ENCODE measurements at regions not wholly inside any gene's neighbourhood (a gene's known extent, or its start where the extent isn't known, plus 50 kb on each side); places are given as distances from the start of the nearest gene placed in this dataset.

GRCh38 chrX:150256297-150256650, 106.8 kb upstream of the MAMLD1 start:
- TF ChIP-seq EP300 (IDR thresholded peaks at IDR 0.05; ENCODE audit: borderline replicate concordance) (no peak), RAD21 (IDR thresholded peaks at IDR 0.05; ENCODE audit: low read depth) (no peak), CEBPB (IDR thresholded peaks at IDR 0.05) (no peak), REST (IDR thresholded peaks at IDR 0.05; ENCODE audit: low read depth) (no peak), NFIC (IDR thresholded peaks at IDR 0.05) (no peak), YY1 (IDR thresholded peaks at IDR 0.05; ENCODE audit: low read depth) (no peak), CREB1 (IDR thresholded peaks at IDR 0.05; ENCODE audit: low read depth) (no peak), TEAD4 (IDR thresholded peaks at IDR 0.05) (no peak), TAF1 (IDR thresholded peaks at IDR 0.05; ENCODE audit: low read depth) (no peak), EGR1 (IDR thresholded peaks at IDR 0.05) (no peak), TCF12 (IDR thresholded peaks at IDR 0.05; ENCODE audit: low read depth) (no peak), ZBTB7A (IDR thresholded peaks at IDR 0.05; ENCODE audit: low read depth) (no peak), FOXM1 (IDR thresholded peaks at IDR 0.05; ENCODE audit: borderline replicate concordance, low read depth) (no peak)
- TF ChIP-seq, protein P1, sequence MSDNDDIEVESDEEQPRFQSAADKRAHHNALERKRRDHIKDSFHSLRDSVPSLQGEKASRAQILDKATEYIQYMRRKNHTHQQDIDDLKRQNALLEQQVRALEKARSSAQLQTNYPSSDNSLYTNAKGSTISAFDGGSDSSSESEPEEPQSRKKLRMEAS (IDR thresholded peaks at IDR 0.05), result no peak

Data from Ishikawa (cell line).